ENCODE measurements at regions not wholly inside any gene's neighbourhood (a gene's known extent, or its start where the extent isn't known, plus 50 kb on each side); places are given as distances from the start of the nearest gene placed in this dataset.

DNA sequence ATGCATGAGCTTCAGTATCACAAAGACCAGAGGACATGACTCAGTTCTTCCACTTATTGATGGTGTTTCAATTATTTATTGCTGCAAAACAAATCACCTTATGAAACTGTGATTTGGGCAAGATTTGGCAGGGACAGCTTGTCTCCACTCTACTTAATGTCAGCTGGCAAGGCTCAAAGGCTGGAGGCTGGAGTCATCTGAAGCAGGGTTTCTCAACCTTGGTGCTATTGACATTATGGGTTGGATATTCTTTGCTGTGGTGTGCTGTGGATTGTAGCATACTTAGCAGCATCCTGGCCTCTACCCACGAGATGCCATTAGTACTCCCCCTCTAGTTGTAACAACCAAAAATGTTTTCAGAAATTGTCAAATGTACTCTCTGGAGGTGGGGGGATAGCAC is 138.8 kb upstream of the PEX5L start:
- no peak for TF ChIP-seq CTCF (IDR thresholded peaks at IDR 0.05)
- no peak for TF ChIP-seq EZH2 (IDR thresholded peaks at IDR 0.05; ENCODE audit: borderline replicate concordance, insufficient read depth, low read depth, low read length, poor library complexity, severe bottlenecking)
